HL-60 (cell line): ENCODE measurements at regions not wholly inside any gene's neighbourhood (a gene's known extent, or its start where the extent isn't known, plus 50 kb on each side); places are given as distances from the start of the nearest gene placed in this dataset.

Experiments used
- DNase-seq, 2 experiments: peaks; one replicate each; pipeline ENCODE4 v3.0.0-alpha.2; 2010 to 2020; ENCODE audit warnings: low read depth in 1 of 2, low spot score in 1 of 2
- H3K27ac ChIP-seq: fragments of 250-450 bp; sonication (Bioruptor Pico); replicated peaks from 2 replicates; pipeline ENCODE4 v1.5.1; 2020; ENCODE audit warnings: mild to moderate bottlenecking, moderate library complexity
- H3K27me3 ChIP-seq: fragments of 250-450 bp; sonication (Bioruptor Pico); 2 replicates; pipeline ENCODE4 v1.5.1; 2021; ENCODE audit warnings: mild to moderate bottlenecking, moderate library complexity; ENCODE audit not compliant: insufficient read depth, poor library complexity, severe bottlenecking
- H3K4me3 ChIP-seq: replicated peaks from 2 replicates; pipeline ENCODE4 v1.5.1; 2011; ENCODE audit warnings: mild to moderate bottlenecking, control low read depth, low read length; ENCODE audit not compliant: insufficient read depth
- GABPA ChIP-seq: IDR thresholded peaks from 2 replicates; pipeline ENCODE4 v1.6.1; 2012; ENCODE audit warnings: low read depth
- POLR2AphosphoS5 ChIP-seq: IDR thresholded peaks from 2 replicates; pipeline ENCODE4 v1.6.1; 2012; ENCODE audit warnings: low read depth
- SPI1 ChIP-seq: IDR thresholded peaks from 2 replicates; pipeline ENCODE4 v1.6.1; 2012; ENCODE audit warnings: low read depth, mild to moderate bottlenecking, borderline replicate concordance
- TF ChIP-seq, protein P1 (sequence below): IDR thresholded peaks from 2 replicates; pipeline ENCODE4 v1.6.1; 2012; ENCODE audit warnings: low read depth; ENCODE audit not compliant: insufficient replicate concordance
- TF ChIP-seq, protein P2 (sequence below): IDR thresholded peaks from one replicate; pipeline ENCODE4 v1.5.1; 2011; ENCODE audit warnings: low read length, control low read depth, inconsistent platforms; ENCODE audit not compliant: insufficient read depth

DNA sequence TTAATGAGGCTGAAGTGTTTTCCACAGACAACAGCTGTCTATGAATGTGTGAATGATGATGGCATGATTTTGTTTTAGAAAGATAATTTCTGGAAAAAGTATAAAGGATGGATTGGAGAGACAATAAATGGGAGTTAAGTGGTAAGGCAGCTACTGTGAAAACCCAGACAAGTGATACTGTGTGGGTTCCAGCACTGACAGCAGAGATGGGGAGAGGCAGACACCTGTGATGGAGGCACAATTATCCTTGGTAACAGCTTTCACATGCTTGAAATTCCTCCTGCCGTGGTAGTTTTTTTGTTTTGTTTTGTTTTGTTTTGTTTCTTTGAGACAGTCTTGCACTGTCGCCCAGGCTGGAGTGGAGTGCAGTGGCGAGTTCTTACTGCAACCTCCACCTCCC, 189.3 kb downstream of the DEPDC1B start:
- H3K27ac ChIP-seq, result no peak overlapping the region
- no peak overlapping the region for H3K4me3 ChIP-seq
- H3K27me3 ChIP-seq, result no peaks in the 10 kb centered on the region
- TF ChIP-seq SPI1, result no peak
- no peak for TF ChIP-seq POLR2AphosphoS5
- TF ChIP-seq, protein P1, sequence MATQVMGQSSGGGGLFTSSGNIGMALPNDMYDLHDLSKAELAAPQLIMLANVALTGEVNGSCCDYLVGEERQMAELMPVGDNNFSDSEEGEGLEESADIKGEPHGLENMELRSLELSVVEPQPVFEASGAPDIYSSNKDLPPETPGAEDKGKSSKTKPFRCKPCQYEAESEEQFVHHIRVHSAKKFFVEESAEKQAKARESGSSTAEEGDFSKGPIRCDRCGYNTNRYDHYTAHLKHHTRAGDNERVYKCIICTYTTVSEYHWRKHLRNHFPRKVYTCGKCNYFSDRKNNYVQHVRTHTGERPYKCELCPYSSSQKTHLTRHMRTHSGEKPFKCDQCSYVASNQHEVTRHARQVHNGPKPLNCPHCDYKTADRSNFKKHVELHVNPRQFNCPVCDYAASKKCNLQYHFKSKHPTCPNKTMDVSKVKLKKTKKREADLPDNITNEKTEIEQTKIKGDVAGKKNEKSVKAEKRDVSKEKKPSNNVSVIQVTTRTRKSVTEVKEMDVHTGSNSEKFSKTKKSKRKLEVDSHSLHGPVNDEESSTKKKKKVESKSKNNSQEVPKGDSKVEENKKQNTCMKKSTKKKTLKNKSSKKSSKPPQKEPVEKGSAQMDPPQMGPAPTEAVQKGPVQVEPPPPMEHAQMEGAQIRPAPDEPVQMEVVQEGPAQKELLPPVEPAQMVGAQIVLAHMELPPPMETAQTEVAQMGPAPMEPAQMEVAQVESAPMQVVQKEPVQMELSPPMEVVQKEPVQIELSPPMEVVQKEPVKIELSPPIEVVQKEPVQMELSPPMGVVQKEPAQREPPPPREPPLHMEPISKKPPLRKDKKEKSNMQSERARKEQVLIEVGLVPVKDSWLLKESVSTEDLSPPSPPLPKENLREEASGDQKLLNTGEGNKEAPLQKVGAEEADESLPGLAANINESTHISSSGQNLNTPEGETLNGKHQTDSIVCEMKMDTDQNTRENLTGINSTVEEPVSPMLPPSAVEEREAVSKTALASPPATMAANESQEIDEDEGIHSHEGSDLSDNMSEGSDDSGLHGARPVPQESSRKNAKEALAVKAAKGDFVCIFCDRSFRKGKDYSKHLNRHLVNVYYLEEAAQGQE, result no peak
- TF ChIP-seq, protein P2, sequence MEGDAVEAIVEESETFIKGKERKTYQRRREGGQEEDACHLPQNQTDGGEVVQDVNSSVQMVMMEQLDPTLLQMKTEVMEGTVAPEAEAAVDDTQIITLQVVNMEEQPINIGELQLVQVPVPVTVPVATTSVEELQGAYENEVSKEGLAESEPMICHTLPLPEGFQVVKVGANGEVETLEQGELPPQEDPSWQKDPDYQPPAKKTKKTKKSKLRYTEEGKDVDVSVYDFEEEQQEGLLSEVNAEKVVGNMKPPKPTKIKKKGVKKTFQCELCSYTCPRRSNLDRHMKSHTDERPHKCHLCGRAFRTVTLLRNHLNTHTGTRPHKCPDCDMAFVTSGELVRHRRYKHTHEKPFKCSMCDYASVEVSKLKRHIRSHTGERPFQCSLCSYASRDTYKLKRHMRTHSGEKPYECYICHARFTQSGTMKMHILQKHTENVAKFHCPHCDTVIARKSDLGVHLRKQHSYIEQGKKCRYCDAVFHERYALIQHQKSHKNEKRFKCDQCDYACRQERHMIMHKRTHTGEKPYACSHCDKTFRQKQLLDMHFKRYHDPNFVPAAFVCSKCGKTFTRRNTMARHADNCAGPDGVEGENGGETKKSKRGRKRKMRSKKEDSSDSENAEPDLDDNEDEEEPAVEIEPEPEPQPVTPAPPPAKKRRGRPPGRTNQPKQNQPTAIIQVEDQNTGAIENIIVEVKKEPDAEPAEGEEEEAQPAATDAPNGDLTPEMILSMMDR, result no peak
- no peak for TF ChIP-seq GABPA
- no peak for DNase-seq

DNA sequence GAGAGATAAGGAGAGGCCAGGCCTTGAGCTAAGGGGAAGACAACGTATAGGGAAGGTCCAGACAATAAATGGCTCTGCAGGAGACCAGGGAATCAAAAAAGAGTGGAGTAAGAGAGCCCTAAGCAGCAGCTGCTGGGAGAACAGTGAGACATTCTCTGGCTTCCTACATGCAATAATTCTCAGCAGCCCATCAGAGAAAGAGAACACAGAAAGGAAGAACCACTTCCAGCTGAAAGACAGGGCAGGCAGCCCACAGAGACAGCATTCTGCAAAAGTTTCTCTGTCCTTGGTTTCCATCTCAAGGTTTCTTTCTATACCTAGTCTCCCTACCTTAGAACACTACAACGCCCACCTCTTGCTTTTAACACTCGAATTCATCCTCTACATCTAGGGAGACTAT, 189.9 kb downstream of the DEPDC1B start:
- DNase-seq, result no peak
- TF ChIP-seq, protein P2, result no peak
- TF ChIP-seq, protein P1, result no peak
- TF ChIP-seq GABPA, result no peak
- no peak for TF ChIP-seq SPI1
- no peak for TF ChIP-seq POLR2AphosphoS5
- Histone ChIP-seq H3K4me3 (no peak overlapping the region), H3K27ac (no peak overlapping the region), H3K27me3 (no peaks in the 10 kb centered on the region)

DNA sequence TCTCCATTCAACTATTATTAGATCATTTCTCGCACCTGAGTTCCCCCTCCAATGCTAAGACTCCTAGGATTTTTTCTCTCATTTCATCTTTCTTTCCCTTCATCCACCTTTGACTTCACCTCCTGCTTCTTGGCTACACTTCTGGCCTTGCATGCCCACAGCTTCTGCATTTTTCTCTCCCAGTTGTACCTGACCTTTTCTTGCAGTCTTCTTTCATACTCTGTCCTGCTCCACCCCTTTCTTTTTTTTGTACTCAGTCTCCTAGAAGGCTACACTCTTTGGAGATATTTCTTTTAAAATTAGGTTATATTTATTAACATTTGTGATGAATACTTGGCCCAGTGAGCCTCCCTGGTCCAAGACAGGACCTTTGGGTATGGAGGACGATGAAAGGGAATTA, 190.4 kb downstream of the DEPDC1B start:
- no peak for DNase-seq
- no peak overlapping the region for H3K27ac ChIP-seq
- no peaks in the 10 kb centered on the region for H3K27me3 ChIP-seq
- H3K4me3 ChIP-seq, result no peak overlapping the region
- TF ChIP-seq, protein P2, result no peak
- TF ChIP-seq POLR2AphosphoS5 (no peak), SPI1 (no peak), GABPA (no peak)
- TF ChIP-seq, protein P1, result no peak
